ENCODE measurements at regions not wholly inside any gene's neighbourhood (a gene's known extent, or its start where the extent isn't known, plus 50 kb on each side); places are given as distances from the start of the nearest gene placed in this dataset.

- peaks cover 5% of the 10 kb centered on the region for H3K4me1 ChIP-seq (ENCODE audit: control insufficient read depth, insufficient read depth, low read length, poor library complexity, severe bottlenecking)
- H3K36me3 ChIP-seq (ENCODE audit: control insufficient read depth, insufficient read depth, low read length): no peaks in the 10 kb centered on the region
- no peaks in the 10 kb centered on the region for H3K9me3 ChIP-seq (ENCODE audit: control insufficient read depth, low read length)
- WGBS, 2 experiments (ENCODE audit: insufficient coverage in 2 of 2): no CpG with 5 or more reads among the region's 5 CpGs
- H3K27ac ChIP-seq (ENCODE audit: low read depth, low read length, severe bottlenecking): no peak overlapping the region
- no peak overlapping the region for H3K4me3 ChIP-seq (ENCODE audit: extremely low read depth, insufficient read depth, low read length, poor library complexity, severe bottlenecking)
Measured at GRCh38 chr2:162929571-162929970, 91.0 kb upstream of the KCNH7 start.

- Histone ChIP-seq H3K4me3 (ENCODE audit: extremely low read depth, insufficient read depth, low read length, poor library complexity, severe bottlenecking) (no peak overlapping the region), H3K4me1 (ENCODE audit: control insufficient read depth, insufficient read depth, low read length, poor library complexity, severe bottlenecking) (peaks cover 5% of the 10 kb centered on the region), H3K27ac (ENCODE audit: low read depth, low read length, severe bottlenecking) (no peak overlapping the region), H3K36me3 (ENCODE audit: control insufficient read depth, insufficient read depth, low read length) (no peaks in the 10 kb centered on the region), H3K9me3 (ENCODE audit: control insufficient read depth, low read length) (no peaks in the 10 kb centered on the region)
- no CpG with 5 or more reads among the region's 2 CpGs for WGBS, 2 experiments (ENCODE audit: insufficient coverage in 2 of 2)
Measured at GRCh38 chr2:162928356-162928755, 89.8 kb upstream of the KCNH7 start.

GRCh38 chr2:162926907-162927306 lies 88.3 kb upstream of the KCNH7 start:
- peaks cover 5% of the 10 kb centered on the region for H3K4me1 ChIP-seq (ENCODE audit: control insufficient read depth, insufficient read depth, low read length, poor library complexity, severe bottlenecking)
- peak overlapping the region; percentile 23 for H3K27ac ChIP-seq (ENCODE audit: low read depth, low read length, severe bottlenecking)
- H3K9me3 ChIP-seq (ENCODE audit: control insufficient read depth, low read length): no peaks in the 10 kb centered on the region
- no peak overlapping the region for H3K4me3 ChIP-seq (ENCODE audit: extremely low read depth, insufficient read depth, low read length, poor library complexity, severe bottlenecking)
- WGBS, 2 experiments (ENCODE audit: insufficient coverage in 2 of 2): no CpG with 5 or more reads among the region's 2 CpGs
- H3K36me3 ChIP-seq (ENCODE audit: control insufficient read depth, insufficient read depth, low read length): no peaks in the 10 kb centered on the region

GRCh38 chr2:162926501-162926900 lies 87.9 kb upstream of the KCNH7 start:
- no peaks in the 10 kb centered on the region for H3K9me3 ChIP-seq (ENCODE audit: control insufficient read depth, low read length)
- no peaks in the 10 kb centered on the region for H3K36me3 ChIP-seq (ENCODE audit: control insufficient read depth, insufficient read depth, low read length)
- H3K4me3 ChIP-seq (ENCODE audit: extremely low read depth, insufficient read depth, low read length, poor library complexity, severe bottlenecking): no peak overlapping the region
- peak overlapping the region; percentile 23 for H3K27ac ChIP-seq (ENCODE audit: low read depth, low read length, severe bottlenecking)
- WGBS, 2 experiments (ENCODE audit: insufficient coverage in 2 of 2): 85 to 89% methylated on average over 1 to 2 of the region's 2 CpGs
- H3K4me1 ChIP-seq (ENCODE audit: control insufficient read depth, insufficient read depth, low read length, poor library complexity, severe bottlenecking): peaks cover 5% of the 10 kb centered on the region

- H3K36me3 ChIP-seq (ENCODE audit: control insufficient read depth, insufficient read depth, low read length): no peaks in the 10 kb centered on the region
- no peak overlapping the region for H3K27ac ChIP-seq (ENCODE audit: low read depth, low read length, severe bottlenecking)
- no peaks in the 10 kb centered on the region for H3K9me3 ChIP-seq (ENCODE audit: control insufficient read depth, low read length)
- no peak overlapping the region for H3K4me3 ChIP-seq (ENCODE audit: extremely low read depth, insufficient read depth, low read length, poor library complexity, severe bottlenecking)
- H3K4me1 ChIP-seq (ENCODE audit: control insufficient read depth, insufficient read depth, low read length, poor library complexity, severe bottlenecking): peaks cover 5% of the 10 kb centered on the region
Measured at GRCh38 chr2:162925595-162925994, 87.0 kb upstream of the KCNH7 start.

- Histone ChIP-seq H3K4me3 (ENCODE audit: extremely low read depth, insufficient read depth, low read length, poor library complexity, severe bottlenecking) (no peak overlapping the region), H3K36me3 (ENCODE audit: control insufficient read depth, insufficient read depth, low read length) (no peaks in the 10 kb centered on the region), H3K9me3 (ENCODE audit: control insufficient read depth, low read length) (no peaks in the 10 kb centered on the region), H3K4me1 (ENCODE audit: control insufficient read depth, insufficient read depth, low read length, poor library complexity, severe bottlenecking) (no peaks in the 10 kb centered on the region), H3K27ac (ENCODE audit: low read depth, low read length, severe bottlenecking) (no peak overlapping the region)
- WGBS, 2 experiments (ENCODE audit: insufficient coverage in 2 of 2): no CpG with 5 or more reads among the region's 1 CpG
Measured at GRCh38 chr2:162919111-162919510, 80.5 kb upstream of the KCNH7 start.

GRCh38 chr2:162917626-162918025 lies 79.1 kb upstream of the KCNH7 start:
- WGBS, 2 experiments (ENCODE audit: insufficient coverage in 2 of 2): 77 to 87% methylated on average over 2 of the region's 3 CpGs
- H3K9me3 ChIP-seq (ENCODE audit: control insufficient read depth, low read length): no peaks in the 10 kb centered on the region
- H3K36me3 ChIP-seq (ENCODE audit: control insufficient read depth, insufficient read depth, low read length): no peaks in the 10 kb centered on the region
- H3K27ac ChIP-seq (ENCODE audit: low read depth, low read length, severe bottlenecking): no peak overlapping the region
- no peaks in the 10 kb centered on the region for H3K4me1 ChIP-seq (ENCODE audit: control insufficient read depth, insufficient read depth, low read length, poor library complexity, severe bottlenecking)
- no peak overlapping the region for H3K4me3 ChIP-seq (ENCODE audit: extremely low read depth, insufficient read depth, low read length, poor library complexity, severe bottlenecking)

GRCh38 chr2:162916286-162916801 lies 77.8 kb upstream of the KCNH7 start:
- Histone ChIP-seq H3K4me3 (ENCODE audit: extremely low read depth, insufficient read depth, low read length, poor library complexity, severe bottlenecking) (no peak overlapping the region), H3K27ac (ENCODE audit: low read depth, low read length, severe bottlenecking) (no peak overlapping the region), H3K36me3 (ENCODE audit: control insufficient read depth, insufficient read depth, low read length) (no peaks in the 10 kb centered on the region), H3K9me3 (ENCODE audit: control insufficient read depth, low read length) (no peaks in the 10 kb centered on the region), H3K4me1 (ENCODE audit: control insufficient read depth, insufficient read depth, low read length, poor library complexity, severe bottlenecking) (no peaks in the 10 kb centered on the region)
- WGBS, 2 experiments (ENCODE audit: insufficient coverage in 2 of 2): 91 to 92% methylated on average over 15 to 17 of the region's 17 CpGs

GRCh38 chr2:162915858-162916257 lies 77.3 kb upstream of the KCNH7 start:
- no peaks in the 10 kb centered on the region for H3K36me3 ChIP-seq (ENCODE audit: control insufficient read depth, insufficient read depth, low read length)
- no peaks in the 10 kb centered on the region for H3K4me1 ChIP-seq (ENCODE audit: control insufficient read depth, insufficient read depth, low read length, poor library complexity, severe bottlenecking)
- H3K4me3 ChIP-seq (ENCODE audit: extremely low read depth, insufficient read depth, low read length, poor library complexity, severe bottlenecking): no peak overlapping the region
- WGBS, 2 experiments (ENCODE audit: insufficient coverage in 2 of 2): 83 to 90% methylated on average over 4 to 6 of the region's 8 CpGs
- H3K9me3 ChIP-seq (ENCODE audit: control insufficient read depth, low read length): no peaks in the 10 kb centered on the region
- no peak overlapping the region for H3K27ac ChIP-seq (ENCODE audit: low read depth, low read length, severe bottlenecking)

GRCh38 chr2:162914161-162914560 lies 75.6 kb upstream of the KCNH7 start:
- no peaks in the 10 kb centered on the region for H3K9me3 ChIP-seq (ENCODE audit: control insufficient read depth, low read length)
- WGBS, 2 experiments (ENCODE audit: insufficient coverage in 2 of 2): 83 to 100% methylated on average over 1 of the region's 2 CpGs
- no peak overlapping the region for H3K27ac ChIP-seq (ENCODE audit: low read depth, low read length, severe bottlenecking)
- no peak overlapping the region for H3K4me3 ChIP-seq (ENCODE audit: extremely low read depth, insufficient read depth, low read length, poor library complexity, severe bottlenecking)
- H3K36me3 ChIP-seq (ENCODE audit: control insufficient read depth, insufficient read depth, low read length): no peaks in the 10 kb centered on the region
- H3K4me1 ChIP-seq (ENCODE audit: control insufficient read depth, insufficient read depth, low read length, poor library complexity, severe bottlenecking): no peaks in the 10 kb centered on the region

- H3K27ac ChIP-seq (ENCODE audit: low read depth, low read length, severe bottlenecking): no peak overlapping the region
- no peaks in the 10 kb centered on the region for H3K9me3 ChIP-seq (ENCODE audit: control insufficient read depth, low read length)
- no peaks in the 10 kb centered on the region for H3K4me1 ChIP-seq (ENCODE audit: control insufficient read depth, insufficient read depth, low read length, poor library complexity, severe bottlenecking)
- H3K36me3 ChIP-seq (ENCODE audit: control insufficient read depth, insufficient read depth, low read length): no peaks in the 10 kb centered on the region
- WGBS, 2 experiments (ENCODE audit: insufficient coverage in 2 of 2): 88 to 100% methylated on average over 1 of the region's 2 CpGs
- no peak overlapping the region for H3K4me3 ChIP-seq (ENCODE audit: extremely low read depth, insufficient read depth, low read length, poor library complexity, severe bottlenecking)
Measured at GRCh38 chr2:162912787-162913186, 74.2 kb upstream of the KCNH7 start.

Measured in mesodermal cell (in vitro differentiated cells).